Parathyroid adenoma (tissue), 2 donors: ENCODE measurements at regions not wholly inside any gene's neighbourhood (a gene's known extent, or its start where the extent isn't known, plus 50 kb on each side); places are given as distances from the start of the nearest gene placed in this dataset.

Source experiments
- H2AFZ ChIP-seq: fragments of 300-600 bp; sonication (generic); one replicate; pipeline ENCODE4 v1.7.0; 2017; ENCODE audit warnings: antibody characterized with exemption, mild to moderate bottlenecking
- H3K27ac ChIP-seq: fragments of 300-600 bp; sonication (generic); one replicate; pipeline ENCODE4 v1.7.0; 2017
- H3K27me3 ChIP-seq: fragments of 300-600 bp; sonication (generic); one replicate; pipeline ENCODE4 v1.7.0; 2017; ENCODE audit warnings: low read length; ENCODE audit not compliant: control insufficient read depth, insufficient read depth
- H3K36me3 ChIP-seq: fragments of 300-600 bp; sonication (generic); one replicate; pipeline ENCODE4 v1.7.0; 2017; ENCODE audit warnings: low read length; ENCODE audit not compliant: control insufficient read depth, insufficient read depth
- H3K4me1 ChIP-seq: fragments of 300-600 bp; sonication (generic); one replicate; pipeline ENCODE4 v1.7.0; 2017; ENCODE audit warnings: control low read depth
- H3K4me2 ChIP-seq: fragments of 300-600 bp; sonication (generic); one replicate; pipeline ENCODE4 v1.7.0; 2017; ENCODE audit warnings: low read length
- H3K4me3 ChIP-seq: fragments of 300-600 bp; sonication (generic); one replicate; pipeline ENCODE4 v1.7.0; 2017; ENCODE audit warnings: low read depth, low read length
- H3K79me2 ChIP-seq: fragments of 300-600 bp; sonication (generic); one replicate; pipeline ENCODE4 v1.7.0; 2017; ENCODE audit warnings: control low read depth
- H3K9ac ChIP-seq: fragments of 300-600 bp; sonication (generic); one replicate; pipeline ENCODE4 v1.7.0; 2017; ENCODE audit warnings: mild to moderate bottlenecking
- H3K9me3 ChIP-seq: fragments of 300-600 bp; sonication (generic); one replicate; pipeline ENCODE4 v1.7.0; 2017; ENCODE audit warnings: low read length; ENCODE audit not compliant: control insufficient read depth
- TF ChIP-seq, protein P1 (sequence below): fragments of 300-600 bp; sonication (generic); IDR thresholded peaks from one replicate; pipeline ENCODE4 v1.7.0; 2017; ENCODE audit warnings: antibody characterized with exemption, mild to moderate bottlenecking
- donor health status: primary hyperparathyroidism.

DNA sequence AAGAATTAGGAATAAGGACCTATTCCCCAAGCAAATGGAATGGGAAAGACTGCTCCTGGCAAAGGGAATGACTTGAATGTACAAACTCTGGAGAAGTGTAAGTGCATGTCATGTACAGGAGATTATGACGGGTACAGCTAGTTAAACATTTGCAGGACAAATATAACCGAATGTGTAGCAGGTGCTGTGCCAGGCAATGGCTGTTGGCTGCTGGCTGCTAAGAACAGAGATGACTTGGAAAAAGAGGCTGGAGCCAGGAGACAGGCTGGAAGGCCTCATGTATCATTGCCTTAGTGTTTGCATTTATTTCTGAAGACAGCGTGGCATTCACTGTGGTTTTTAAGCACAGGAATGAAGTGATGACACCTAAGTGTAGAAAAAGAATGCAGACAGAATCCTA lies 136.8 kb downstream of the TTC8 start:
- Histone ChIP-seq H3K4me3 (no peak overlapping the region), H3K79me2 (no peaks in the 10 kb centered on the region), H3K27ac (no peak overlapping the region), H3K9ac (no peak overlapping the region), H2AFZ (no peak overlapping the region), H3K4me1 (no peaks in the 10 kb centered on the region), H3K9me3 (no peaks in the 10 kb centered on the region), H3K36me3 (no peaks in the 10 kb centered on the region), H3K4me2 (no peak overlapping the region), H3K27me3 (no peaks in the 10 kb centered on the region)
- TF ChIP-seq, protein P1, sequence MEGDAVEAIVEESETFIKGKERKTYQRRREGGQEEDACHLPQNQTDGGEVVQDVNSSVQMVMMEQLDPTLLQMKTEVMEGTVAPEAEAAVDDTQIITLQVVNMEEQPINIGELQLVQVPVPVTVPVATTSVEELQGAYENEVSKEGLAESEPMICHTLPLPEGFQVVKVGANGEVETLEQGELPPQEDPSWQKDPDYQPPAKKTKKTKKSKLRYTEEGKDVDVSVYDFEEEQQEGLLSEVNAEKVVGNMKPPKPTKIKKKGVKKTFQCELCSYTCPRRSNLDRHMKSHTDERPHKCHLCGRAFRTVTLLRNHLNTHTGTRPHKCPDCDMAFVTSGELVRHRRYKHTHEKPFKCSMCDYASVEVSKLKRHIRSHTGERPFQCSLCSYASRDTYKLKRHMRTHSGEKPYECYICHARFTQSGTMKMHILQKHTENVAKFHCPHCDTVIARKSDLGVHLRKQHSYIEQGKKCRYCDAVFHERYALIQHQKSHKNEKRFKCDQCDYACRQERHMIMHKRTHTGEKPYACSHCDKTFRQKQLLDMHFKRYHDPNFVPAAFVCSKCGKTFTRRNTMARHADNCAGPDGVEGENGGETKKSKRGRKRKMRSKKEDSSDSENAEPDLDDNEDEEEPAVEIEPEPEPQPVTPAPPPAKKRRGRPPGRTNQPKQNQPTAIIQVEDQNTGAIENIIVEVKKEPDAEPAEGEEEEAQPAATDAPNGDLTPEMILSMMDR = no peak

DNA sequence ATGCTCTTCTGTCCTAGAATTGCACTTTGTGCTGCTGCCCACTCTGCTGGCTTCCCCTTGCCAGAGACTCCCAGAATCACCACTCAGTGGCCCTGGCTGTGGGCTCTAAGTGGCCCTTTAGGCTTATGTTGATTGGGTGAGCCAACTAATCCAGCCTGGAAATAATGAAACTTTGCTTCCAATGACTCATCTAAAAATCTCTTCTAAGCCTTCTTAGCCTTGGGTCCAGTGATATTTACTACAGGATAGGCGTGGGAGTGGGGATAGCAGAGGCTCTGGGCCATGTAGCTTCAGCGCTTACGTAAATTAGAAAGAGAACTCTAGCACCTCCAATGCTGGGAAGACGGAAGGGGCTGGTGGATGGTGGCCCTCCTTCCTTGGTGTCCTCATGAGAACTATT lies 137.9 kb downstream of the TTC8 start:
- Histone ChIP-seq H3K9me3 (no peaks in the 10 kb centered on the region), H3K4me1 (no peaks in the 10 kb centered on the region), H3K4me2 (no peak overlapping the region), H3K79me2 (no peaks in the 10 kb centered on the region), H2AFZ (no peak overlapping the region), H3K27me3 (no peaks in the 10 kb centered on the region), H3K4me3 (no peak overlapping the region), H3K27ac (no peak overlapping the region), H3K36me3 (no peaks in the 10 kb centered on the region), H3K9ac (no peak overlapping the region)
- TF ChIP-seq, protein P1 = no peak

DNA sequence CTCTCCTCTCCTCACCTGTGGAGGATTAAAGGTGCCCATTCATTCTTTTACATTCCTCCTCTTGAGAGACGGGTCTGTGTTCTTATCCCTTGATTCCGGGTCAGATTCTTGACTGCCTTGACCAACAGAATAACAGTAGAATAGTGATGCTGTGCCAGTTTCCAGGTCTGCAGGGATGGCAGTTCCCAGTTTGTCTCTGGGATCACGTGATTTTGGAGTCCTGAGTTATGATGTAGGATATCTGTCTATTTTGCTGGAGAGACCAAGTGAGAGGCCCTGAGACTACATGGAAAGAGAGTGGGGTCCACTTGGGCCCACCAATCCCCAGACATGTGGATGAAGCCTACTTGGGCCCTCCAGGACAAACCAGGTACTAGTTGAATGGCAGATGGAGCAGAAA lies 142.8 kb downstream of the TTC8 start:
- Histone ChIP-seq H3K4me2 (no peak overlapping the region), H3K9me3 (no peaks in the 10 kb centered on the region), H3K4me1 (no peaks in the 10 kb centered on the region), H3K4me3 (no peak overlapping the region), H3K9ac (no peak overlapping the region), H3K27ac (no peak overlapping the region), H3K27me3 (no peaks in the 10 kb centered on the region), H2AFZ (no peak overlapping the region), H3K79me2 (no peaks in the 10 kb centered on the region), H3K36me3 (no peaks in the 10 kb centered on the region)
- TF ChIP-seq, protein P1 = no peak

DNA sequence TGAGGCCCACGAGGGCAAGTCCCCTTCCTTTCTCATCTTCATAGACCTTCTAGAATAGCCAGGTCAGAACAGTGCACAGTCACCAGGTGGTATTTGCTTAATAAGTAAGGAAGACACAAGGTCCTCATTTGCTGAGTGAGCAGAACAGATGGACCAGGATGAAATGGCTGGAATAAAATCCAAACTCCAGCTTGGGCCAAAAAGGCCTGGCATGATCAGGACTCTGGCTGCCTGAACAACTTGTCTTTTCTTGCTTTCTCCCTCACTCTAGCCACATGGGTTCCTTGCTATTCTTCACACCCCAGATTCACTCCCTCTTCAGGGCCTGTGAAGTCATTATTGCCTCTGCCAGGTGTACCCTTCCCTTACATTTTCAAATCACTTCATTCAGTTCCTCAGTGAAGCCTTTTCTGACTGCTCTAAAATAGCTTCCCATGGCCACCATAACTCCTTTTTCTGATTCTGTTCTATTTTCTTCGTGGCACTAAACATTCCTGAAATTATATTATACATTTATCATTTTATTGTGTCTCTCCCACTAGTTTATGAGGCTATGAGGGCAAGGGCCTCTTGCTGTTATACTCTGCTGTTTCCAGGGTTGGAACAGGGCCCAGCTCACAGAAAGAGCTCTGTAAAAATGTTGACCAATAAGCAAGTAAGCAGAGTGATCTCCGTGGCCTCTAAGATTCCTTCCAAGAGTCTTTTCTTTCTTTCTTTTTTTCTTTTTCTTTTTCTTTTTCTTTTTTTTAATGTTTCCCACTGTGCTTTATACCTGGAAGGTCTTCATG lies 150.8 kb downstream of the TTC8 start:
- H3K27ac ChIP-seq = no peak overlapping the region

More for the DNA sequence above, 150.8 kb downstream of the TTC8 start:
- peak overlapping the region; percentile 28 for H2AFZ ChIP-seq
- H3K9me3 ChIP-seq = no peaks in the 10 kb centered on the region
- TF ChIP-seq, protein P1 = no peak
- H3K36me3 ChIP-seq = no peaks in the 10 kb centered on the region
- H3K27me3 ChIP-seq = no peaks in the 10 kb centered on the region
- H3K9ac ChIP-seq = no peak overlapping the region
- H3K4me2 ChIP-seq = no peak overlapping the region
- no peaks in the 10 kb centered on the region for H3K4me1 ChIP-seq
- H3K79me2 ChIP-seq = no peaks in the 10 kb centered on the region
- no peak overlapping the region for H3K4me3 ChIP-seq
